CD4-positive, alpha-beta T cell treated with Interleukin-4 for 1 hour (primary cell): ENCODE measurements at regions not wholly inside any gene's neighbourhood (a gene's known extent, or its start where the extent isn't known, plus 50 kb on each side); places are given as distances from the start of the nearest gene placed in this dataset.
"Not testable (repeated sequence)": the region's sequence is repeated elsewhere in the genome, so short reads cannot be mapped to it uniquely, and the experiment has no call there.

Experiments used
- DNase-seq, 2 donors: peaks; one replicate each; pipeline ENCODE4 v3.0.0-alpha.2; 2020 to 2022

DNA sequence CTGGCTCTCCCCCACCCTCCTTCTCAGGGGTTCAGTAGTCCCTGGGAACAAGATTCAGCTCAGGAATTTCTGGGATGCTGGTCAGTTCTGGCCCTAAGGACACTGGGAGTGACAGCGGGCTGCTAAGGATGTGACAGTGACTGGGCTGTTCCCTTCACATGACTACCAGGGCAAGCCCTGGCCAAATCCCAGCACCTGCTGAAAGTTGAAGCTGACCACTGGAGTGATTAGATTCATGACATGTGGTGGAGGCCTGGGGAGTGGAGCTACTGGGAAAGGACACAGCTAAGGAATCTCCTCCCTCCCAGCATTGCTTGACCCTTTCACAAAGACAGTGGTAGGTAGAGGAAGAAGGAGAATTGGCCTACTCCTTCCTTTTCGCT lies 204.9 kb downstream of the DAD1 start:
- DNase-seq: no peak

DNA sequence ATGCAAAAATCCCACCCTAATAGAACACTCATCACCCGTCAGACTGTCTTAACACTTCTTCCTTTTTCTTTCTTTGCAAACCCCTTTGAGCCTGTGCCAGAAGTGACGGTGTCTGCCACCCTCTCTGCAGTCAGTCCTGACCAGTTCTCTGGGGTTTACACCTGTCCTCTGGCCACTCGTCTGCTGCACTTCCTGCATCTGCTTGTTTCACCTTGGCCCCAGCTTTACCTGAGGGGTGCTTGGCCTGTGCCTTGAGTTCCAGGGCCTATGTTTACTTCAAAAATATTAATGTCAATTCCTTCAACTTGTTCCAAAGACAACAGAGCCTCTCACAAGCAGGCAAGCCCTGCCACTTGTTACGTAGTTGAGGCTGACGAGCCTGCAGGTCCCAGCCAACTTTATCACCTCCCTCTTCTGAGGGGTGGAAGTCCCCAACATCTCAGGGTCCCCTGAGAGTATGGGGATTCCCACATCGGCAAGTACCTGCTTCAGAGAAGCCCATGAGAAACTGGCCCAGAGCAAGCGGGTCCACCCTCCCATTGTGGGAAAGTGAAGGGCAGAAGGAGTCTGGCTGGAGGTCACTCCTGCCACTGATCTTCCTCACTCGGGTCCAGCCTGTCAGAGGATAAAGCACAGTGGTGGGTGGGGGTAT lies 205.4 kb downstream of the DAD1 start:
- DNase-seq: peak; percentile 26 to 76

DNA sequence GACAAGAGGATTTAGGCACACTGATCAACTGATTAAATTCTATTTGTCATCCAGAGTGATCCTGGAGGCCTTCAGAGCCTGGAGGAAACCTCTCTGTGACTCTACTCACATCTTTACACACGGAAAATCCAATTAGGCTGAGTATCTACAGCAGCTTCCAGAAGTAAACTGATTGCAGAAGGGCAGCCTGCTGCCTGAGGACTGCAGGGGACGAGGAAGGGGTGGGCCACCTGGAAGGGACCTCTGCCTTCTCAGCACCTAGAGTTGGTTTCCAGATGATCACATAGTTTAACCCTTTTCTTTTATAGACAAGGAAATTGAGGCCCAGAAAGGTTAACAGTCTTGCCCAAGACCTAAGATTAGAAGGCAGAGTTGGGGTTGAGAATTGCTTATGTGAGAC lies 206.1 kb downstream of the DAD1 start:
- DNase-seq: no peak

DNA sequence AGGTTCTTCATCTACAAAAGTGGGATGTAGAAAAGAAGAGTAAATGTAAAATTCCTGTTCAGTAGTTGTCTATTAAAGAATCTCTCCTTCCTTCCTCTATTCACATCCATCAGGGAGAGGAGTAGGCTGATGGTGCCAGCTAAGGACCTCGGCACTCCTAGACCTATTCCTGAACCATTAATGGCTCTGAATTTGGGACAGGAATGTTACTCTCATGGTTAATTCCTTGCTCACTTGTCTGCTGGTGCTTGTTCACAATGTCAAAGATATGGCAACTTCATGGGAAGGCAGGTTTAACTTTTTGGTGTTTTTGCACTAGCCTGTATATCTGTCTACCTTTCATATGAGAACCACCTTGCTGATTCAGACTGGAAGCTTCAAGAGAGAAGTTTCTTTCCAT lies 206.6 kb downstream of the DAD1 start:
- no peak for DNase-seq

DNA sequence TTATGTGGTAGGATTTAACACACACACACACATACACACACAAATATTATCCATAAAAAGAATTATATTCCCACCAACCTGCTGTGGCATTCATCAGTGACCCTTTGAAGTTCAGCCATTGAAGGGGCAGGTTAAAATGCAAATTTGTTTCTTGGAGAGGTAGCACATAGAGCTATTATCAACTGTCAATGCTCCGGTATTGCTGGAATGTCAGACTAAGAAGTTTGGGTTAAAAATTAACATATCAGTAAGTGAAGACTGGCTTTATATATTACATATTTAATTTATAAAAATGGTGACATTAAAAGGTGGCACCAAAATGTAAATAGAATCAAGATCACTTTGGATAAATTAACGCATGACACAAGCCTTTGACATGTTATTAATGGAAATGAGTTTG lies 207.3 kb downstream of the DAD1 start:
- DNase-seq: no peak

DNA sequence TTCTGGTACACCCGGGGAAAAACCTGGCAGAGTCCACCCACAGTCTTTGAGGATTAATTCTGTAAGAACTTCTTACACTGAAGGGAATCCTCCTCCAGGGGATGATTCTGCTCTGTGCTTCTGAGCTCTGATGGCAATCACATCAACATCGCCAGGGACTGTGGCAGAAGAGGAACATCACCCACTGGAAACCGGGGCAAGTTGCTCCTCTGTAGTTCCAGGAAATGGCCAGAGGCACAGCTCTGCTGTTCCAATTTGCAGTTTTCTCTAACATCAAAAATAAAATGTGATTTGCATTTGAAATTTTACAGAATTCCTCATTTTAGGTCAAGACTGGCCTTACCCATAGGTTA lies 207.6 kb downstream of the DAD1 start:
- DNase-seq: no peak

DNA sequence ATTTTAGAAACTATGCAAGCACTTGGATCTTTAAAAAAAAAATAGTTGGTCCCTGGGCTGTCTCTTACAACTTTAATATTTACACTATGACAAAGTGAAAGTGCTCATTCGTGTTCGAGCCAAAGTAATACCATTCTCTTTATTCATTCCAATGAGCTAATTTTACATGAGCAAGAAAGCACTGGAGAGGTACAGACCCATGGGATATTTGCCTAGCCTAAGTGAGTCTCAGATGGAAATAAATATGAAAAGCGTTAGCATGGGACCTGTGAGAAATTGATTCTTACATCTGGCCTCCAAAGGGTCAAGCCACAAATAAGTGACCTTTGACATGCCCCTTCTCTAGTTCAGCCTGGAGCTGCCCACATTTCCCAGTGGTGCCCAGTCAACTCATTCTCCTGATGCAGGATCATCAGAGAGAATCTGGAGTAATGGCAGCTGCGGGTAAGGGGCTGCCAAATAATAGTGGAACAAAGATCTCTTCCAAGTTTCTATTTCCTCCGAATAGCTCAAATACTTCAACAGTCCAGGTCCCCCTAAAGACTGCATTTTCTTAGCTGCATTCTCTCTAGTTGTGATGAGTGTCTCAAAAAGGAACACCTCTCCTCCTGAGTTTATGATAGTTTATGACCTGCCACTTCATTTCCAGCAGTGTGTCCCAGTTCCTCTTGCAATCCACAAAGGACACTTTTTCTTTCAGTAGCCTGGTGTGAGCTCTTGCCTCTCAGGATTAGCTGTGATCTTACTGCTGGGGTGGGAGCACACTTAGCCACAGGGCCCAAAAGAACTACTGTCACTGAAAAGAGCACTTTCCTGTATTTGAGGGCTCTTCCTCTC lies 208.2 kb downstream of the DAD1 start:
- DNase-seq: no peak

DNA sequence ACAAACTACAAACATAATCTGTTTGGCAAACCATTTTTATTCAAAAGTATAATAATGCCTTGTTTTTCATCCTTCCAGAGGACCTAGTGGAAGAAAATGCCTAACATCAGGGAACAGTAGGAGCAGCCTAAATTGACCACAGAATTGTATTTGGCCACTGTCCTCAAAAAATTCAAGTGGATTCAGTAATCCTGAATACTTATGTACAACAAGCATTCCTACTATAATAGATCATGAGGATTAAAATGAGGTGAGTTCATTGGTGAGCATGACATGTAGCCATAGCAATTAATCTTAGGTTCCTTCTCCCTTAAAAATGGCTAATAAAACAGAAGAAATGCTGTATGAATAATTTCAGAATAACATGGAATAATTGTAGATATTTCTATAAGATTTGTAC lies 209.3 kb downstream of the DAD1 start:
- DNase-seq: no peak

DNA sequence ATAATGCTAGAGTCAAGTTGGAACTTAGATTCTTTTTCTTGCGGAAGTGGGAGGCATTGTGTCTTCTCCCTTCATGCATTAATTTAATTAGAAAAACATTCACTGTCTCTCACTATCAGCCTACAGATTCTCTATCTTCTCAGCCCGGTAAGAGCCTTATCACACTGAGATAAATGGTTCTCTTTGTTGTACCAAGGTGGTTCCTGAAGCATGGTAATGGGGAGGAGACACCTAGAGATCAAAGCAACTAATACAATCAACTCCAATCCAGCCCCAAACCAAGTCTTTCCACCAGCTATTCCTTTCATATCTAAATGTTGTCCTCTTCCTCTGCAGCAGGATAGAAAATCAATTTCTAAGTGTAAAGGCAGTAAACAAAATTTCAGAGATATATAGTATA lies 210.8 kb downstream of the DAD1 start:
- no peak for DNase-seq

DNA sequence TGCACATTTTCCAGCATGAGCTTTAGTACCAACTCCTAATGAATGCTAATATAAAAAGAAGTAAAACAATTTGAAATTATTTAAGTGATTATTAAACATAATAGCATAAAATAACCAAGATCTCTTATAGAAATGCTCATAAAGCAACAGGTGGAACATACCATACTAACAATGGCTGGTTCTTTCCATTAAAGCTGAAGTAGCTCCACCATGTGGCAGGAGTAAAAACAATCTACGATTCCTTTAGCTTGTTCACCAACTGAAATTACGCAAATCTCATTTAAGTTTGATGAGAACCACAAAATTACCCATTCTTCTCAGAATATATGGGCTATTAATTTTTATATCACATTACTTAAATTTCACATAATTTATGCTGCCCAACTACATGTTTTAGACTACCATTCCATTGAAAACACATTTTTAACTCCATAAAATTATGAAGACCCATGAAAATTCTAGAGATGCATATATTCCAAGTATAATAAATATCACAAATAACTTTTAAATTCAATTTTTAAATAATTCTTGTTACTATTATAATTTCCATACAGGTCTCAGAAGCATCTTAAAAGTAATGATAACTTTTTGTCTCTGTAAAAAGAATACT lies 213.6 kb downstream of the DAD1 start:
- peak in 1 of 2 donors; percentile 13 for DNase-seq

DNA sequence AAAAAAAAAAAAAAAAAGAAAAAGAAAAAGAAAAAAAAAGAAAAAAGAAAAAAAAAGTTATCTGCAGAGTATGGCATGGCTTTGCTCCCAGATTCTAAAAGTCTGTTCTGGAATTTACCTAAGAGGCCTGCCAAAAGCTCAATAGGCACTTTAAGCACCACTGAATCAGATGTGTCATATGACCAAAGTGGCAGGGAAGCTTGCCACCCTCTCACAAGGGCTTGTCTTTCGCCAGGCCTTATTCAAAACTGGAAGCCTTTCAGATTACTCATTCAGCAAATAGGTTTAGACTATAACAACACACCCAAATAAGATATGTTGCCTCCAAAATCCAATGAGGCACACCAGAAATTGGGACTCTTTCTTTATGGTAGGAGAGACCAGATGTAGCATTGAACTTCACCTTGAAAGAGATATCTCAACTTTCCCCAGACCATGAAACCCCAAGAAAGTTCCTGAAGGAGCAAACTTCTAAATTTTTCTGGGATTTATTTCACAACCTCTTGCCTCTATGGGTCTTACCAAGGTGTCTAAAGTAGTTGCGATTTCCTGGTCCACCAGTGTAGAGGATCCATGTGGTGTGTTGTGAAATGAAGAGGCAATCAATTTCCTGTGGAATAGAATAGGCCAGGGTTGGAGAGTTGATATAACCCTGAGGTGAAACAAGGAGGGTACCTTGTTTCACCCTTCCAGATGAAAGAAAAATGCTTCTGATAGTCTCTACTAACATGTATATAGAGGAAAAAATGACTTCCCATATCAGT lies 218.8 kb downstream of the DAD1 start:
- no peak for DNase-seq

DNA sequence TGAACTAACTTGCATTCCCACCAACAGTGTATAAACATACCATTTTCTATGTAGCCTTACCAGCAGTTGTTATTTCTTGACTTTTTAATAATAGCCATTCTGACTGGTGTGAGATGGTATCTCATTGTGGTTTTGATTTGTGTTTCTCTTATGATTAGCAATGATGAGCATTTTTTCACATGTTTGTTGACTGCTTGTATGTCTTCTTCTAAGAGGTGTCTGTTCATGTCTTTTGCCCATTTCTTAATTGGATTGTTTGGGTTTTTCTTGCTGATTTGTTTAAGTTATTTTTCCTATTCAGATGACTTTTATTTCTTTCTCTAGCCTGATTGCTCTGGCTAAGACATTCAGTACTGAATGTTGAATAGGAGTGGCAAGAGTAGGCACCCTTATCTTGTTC lies 230.3 kb downstream of the DAD1 start:
- DNase-seq: no peak

DNA sequence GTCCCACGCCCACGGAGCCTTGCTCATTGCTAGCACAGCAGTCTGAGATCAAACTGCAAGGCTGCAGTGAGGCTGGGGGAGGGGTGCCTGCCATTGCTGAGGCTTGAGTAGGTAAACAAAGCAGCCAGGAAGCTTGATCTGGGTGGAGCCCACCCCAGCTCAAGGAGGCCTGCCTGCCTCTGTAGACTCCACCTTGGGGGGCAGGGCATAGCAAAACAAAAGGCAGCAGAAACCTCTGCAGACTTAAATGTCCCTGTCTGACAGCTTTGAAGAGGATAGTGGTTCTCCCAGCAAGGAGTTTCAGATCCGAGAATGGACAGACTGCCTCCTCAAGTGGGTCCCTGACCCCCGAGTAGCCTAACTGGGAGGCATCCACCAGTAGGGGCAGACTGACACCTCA lies 239.7 kb downstream of the DAD1 start:
- DNase-seq: not testable (repeated sequence)

DNA sequence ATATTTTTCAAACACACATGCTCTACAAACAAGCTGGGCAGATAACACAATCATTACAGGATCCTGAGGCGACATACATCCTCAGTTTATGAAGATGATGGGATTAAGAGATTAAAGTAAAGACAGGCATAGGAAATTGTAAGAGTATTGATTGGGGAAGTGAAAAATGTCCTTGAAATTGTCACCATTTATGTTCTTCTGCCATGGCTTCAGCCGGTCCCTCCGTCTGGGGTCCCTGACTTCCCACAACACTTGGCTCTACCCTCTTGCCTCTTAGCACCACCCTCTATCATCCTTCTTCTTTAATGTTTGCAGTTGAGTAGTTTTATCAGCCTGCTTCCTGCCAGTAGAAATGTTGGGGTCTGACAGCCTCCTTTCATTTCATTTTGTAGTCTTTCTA lies 244.4 kb downstream of the DAD1 start:
- DNase-seq: no peak

DNA sequence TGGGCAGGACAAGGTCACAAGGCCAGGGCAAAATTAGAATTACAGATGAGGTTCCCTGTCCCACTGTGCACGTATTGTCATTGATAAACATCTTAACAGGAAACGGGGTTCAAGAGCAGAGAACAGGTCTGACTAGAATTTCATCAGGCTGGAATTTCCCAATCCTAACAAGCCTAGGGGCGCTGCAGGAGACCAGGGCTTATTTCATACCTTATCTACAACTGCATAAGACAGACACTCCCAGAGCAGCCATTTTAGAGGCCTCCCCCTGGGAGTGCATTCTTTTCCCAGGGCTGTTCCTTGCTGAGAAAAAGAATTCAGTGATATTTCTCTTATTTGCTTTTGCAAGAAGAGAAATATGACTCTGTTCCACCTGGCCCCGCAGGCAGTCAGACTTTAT lies 244.8 kb downstream of the DAD1 start:
- not testable (repeated sequence) for DNase-seq

DNA sequence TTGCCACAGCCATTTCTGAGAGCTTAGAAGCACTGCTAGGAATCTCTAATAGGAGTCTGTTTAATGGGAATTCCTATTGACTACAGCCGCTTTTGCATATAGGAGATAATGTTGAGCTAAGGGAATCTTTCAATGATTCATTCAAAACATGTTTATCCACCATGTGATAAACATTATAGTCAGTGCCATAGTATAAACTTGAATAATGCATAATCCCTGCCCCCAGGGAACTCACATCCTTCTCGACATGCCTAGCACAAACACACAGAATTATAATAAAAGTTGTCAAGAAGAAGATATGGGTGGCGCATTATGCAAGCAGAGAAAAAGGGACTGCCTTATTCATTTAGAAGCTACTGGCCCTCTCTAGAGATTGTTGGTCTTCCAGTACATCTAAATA lies 248.0 kb downstream of the DAD1 start:
- no peak for DNase-seq

DNA sequence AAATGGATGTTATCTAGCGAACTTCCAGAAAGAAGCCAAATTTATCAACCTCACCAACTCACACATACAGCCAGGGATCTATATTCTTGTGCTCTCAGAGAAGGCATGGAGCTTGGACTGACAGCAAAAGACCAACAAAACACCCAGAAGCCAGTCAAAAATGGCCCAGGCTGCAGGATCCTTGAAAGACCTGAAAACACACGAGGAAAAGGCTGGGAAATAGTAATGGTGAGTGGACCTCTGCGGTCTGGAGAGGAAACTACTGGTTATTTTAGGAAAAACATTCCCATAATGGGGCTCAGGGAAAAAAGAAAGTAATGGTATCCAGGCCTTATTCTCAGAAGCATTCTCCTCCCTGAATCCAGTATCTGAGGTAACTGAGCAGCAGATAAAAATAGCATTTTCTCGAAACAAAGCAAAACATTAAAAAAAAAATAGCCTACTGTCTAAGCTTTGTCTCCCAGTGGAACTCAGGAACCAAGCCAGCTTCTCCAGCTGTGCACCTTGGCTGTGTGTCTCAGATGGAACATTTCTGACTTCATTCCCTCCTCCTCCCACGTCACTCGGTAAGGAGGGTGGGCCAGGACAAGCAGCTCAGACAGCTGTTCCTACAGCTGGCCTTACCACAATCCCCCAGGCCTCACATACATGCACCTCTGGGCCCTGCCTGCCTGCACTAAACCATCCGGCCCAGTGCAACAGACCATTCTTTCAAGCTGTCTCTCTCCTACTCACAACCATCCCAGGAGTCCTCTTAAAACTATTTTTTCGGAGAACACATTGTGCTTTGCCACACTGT lies 249.9 kb downstream of the DAD1 start:
- no peak for DNase-seq

DNA sequence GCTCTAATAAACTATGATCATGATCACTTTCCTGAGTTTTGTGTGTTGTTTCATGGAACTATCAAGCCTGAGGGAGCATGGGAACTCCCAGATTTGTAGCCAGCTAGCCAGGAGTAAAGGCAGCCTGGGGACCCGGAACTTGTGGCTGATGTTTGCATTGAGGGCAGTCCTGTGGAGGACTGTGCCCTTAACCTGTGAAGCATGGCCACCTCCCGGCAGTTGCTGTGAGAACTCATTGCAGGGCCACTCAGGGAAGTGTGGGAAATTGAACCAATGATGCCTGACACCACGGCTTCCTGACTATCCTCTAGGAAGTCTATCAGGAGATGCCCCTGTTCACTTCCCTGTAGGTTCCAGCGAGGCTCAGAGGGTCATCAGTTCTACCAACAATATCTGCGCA lies 250.6 kb downstream of the DAD1 start:
- no peak for DNase-seq

DNA sequence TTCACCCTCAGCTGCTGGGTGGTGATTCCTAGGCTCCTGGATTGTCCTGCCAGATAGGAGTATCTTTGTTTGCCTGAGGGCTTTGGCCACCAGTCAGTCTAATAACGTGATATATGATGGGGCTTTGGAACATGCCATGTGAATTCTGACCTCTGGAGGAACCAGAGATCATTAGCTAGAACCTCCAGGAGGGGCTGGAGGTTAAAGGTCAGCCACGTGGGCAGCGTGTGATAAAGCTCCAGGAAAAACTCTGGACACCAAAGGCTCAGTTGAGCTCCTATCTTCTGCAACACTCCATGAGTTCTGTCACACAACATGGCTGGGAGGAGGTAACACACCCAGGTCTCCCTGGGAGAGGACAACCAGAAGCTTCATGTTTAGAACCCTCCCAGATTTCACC lies 251.1 kb downstream of the DAD1 start:
- DNase-seq: no peak

DNA sequence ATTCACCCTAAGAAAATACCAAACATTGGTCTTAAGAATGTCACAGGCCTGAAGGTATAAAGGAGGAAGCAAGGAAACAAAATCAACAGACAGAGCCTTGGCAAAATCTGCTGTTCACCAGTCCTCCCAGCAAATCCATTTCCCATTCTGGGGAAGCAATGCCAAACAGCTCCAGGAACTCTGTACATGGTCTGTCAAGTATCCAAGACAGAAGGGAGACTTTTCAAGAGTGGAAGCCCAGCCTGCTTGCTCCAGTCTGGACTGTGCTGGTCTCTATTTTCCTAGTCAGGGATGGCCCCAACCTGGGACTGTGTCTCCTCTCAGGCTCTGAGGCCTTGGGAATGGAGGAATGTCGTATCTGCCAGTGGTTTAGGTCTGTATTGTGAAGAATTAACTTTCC lies 251.5 kb downstream of the DAD1 start:
- no peak for DNase-seq

DNA sequence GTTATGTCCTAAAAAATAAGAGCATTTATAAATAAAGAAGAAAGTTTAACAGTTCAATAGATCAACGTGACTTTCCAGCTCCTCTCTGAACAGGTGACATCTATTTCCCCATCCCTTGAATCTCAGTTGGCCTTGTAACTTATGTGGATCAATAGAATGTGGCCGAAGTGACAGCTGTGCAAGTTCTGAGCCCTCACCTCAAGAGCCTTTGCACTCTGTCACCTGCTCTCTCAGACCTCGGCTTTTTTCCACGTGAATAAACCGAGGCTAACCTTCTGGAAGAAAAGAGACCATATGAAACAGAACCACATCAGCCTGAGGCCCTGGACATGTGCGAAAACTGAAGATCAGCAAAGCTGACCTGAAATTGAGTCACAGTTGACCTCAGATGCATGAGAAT lies 253.0 kb downstream of the DAD1 start:
- no peak for DNase-seq

DNA sequence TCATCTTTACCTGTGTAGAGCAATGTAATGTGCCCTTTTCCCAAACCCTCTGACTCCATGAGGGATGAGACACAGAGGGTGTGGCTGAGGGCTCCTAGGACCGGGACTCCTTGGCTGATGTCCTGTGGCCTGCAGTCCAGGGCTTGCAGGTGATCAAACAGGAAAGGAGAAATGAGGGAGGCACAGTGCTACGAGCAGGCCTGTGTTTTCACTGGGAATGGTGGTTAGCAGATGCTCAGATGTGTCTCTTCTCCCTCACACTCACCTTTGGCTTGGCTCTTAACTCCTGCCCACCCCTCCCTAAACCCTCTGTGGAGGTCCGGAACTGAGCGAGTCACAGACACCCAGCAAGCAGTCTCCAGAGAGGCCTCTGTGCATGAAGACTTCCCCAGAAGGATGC lies 254.4 kb downstream of the DAD1 start:
- no peak for DNase-seq

DNA sequence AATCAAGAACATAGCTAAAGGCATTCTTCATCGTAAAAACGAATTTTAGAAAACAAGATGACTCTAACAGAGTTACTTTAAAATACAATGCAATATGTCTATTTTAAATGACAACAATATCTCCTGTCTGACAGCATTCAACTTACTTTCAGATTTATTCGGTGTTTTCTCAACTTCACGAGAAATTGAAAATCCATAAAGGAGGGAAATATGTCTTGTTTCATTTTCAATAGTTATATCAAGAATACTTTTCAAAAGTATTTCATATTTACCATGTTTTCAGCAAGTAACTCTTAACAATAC lies 254.8 kb downstream of the DAD1 start:
- no peak for DNase-seq
